H9 (cell line): ENCODE measurements at regions not wholly inside any gene's neighbourhood (a gene's known extent, or its start where the extent isn't known, plus 50 kb on each side); places are given as distances from the start of the nearest gene placed in this dataset.

Source experiments
- DNase-seq: peaks from one replicate; pipeline ENCODE4 v3.0.0-alpha.2; 2017
- H2AFZ ChIP-seq: one replicate; pipeline ENCODE4 v1.6.1; 2013; ENCODE audit warnings: mild to moderate bottlenecking, low read length, control low read depth, moderate library complexity
- H2AK5ac ChIP-seq: 2 replicates; pipeline ENCODE4 v1.6.1; 2013; ENCODE audit warnings: low read length, control low read depth, mixed read lengths; ENCODE audit not compliant: insufficient read length
- H2BK120ac ChIP-seq: one replicate; pipeline ENCODE4 v1.6.1; 2013; ENCODE audit warnings: low read depth, mild to moderate bottlenecking, low read length, control low read depth, inconsistent platforms; ENCODE audit not compliant: poor library complexity, severe bottlenecking
- H2BK12ac ChIP-seq: 2 replicates; pipeline ENCODE4 v1.6.1; 2013; ENCODE audit warnings: low read length, control low read depth, mixed read lengths, low read depth; ENCODE audit not compliant: insufficient read length
- H2BK15ac ChIP-seq: 2 replicates; pipeline ENCODE4 v1.6.1; 2013; ENCODE audit warnings: low read depth, low read length, control low read depth
- H2BK20ac ChIP-seq: one replicate; pipeline ENCODE4 v1.6.1; 2013; ENCODE audit warnings: low read depth, mild to moderate bottlenecking, low read length, control low read depth, inconsistent platforms; ENCODE audit not compliant: poor library complexity, severe bottlenecking
- H2BK5ac ChIP-seq: 2 replicates; pipeline ENCODE4 v1.6.1; 2013; ENCODE audit warnings: low read length, control low read depth, mixed read lengths; ENCODE audit not compliant: insufficient read length
- H3K14ac ChIP-seq: 2 replicates; pipeline ENCODE4 v1.6.1; 2013; ENCODE audit warnings: low read length, control low read depth; ENCODE audit not compliant: insufficient read depth
- H3K18ac ChIP-seq: 2 replicates; pipeline ENCODE4 v1.6.1; 2013; ENCODE audit warnings: low read depth, mild to moderate bottlenecking, mixed read lengths, low read length, control low read depth; ENCODE audit not compliant: insufficient read length
- H3K23ac ChIP-seq: 2 replicates; pipeline ENCODE4 v1.6.1; 2013; ENCODE audit warnings: low read length, control low read depth, mixed read lengths, low read depth; ENCODE audit not compliant: insufficient read length
- H3K23me2 ChIP-seq: 2 replicates; pipeline ENCODE4 v1.6.1; 2013; ENCODE audit warnings: low read depth, mild to moderate bottlenecking, mixed read lengths, low read length, control low read depth; ENCODE audit not compliant: insufficient read length, poor library complexity, severe bottlenecking
- H3K27ac ChIP-seq: 2 replicates; pipeline ENCODE4 v1.5.1; 2013; ENCODE audit warnings: low read length, control low read depth, mixed read lengths, low read depth; ENCODE audit not compliant: insufficient read length
- H3K27me3 ChIP-seq: 2 replicates; pipeline ENCODE4 v1.6.1; 2013; ENCODE audit warnings: low read length, control low read depth, inconsistent platforms; ENCODE audit not compliant: insufficient read depth
- H3K4ac ChIP-seq: 2 replicates; pipeline ENCODE4 v1.6.1; 2013; ENCODE audit warnings: low read depth, mild to moderate bottlenecking, control low read depth, inconsistent platforms, low read length, moderate library complexity
- H3K4me1 ChIP-seq: 2 replicates; pipeline ENCODE4 v1.6.1; 2013; ENCODE audit warnings: low read length, control low read depth, inconsistent platforms; ENCODE audit not compliant: insufficient read depth
- H3K4me2 ChIP-seq: 2 replicates; pipeline ENCODE4 v1.6.1; 2013; ENCODE audit warnings: low read length, control low read depth, mixed read lengths; ENCODE audit not compliant: insufficient read length, insufficient read depth
- H3K56ac ChIP-seq: 2 replicates; pipeline ENCODE4 v1.6.1; 2013; ENCODE audit warnings: low read depth, mild to moderate bottlenecking, mixed read lengths, low read length, control low read depth; ENCODE audit not compliant: insufficient read length
- H3K79me1 ChIP-seq: 2 replicates; pipeline ENCODE4 v1.6.1; 2013; ENCODE audit warnings: low read depth, mild to moderate bottlenecking, moderate library complexity, low read length, control low read depth, inconsistent platforms; ENCODE audit not compliant: insufficient read depth, poor library complexity, severe bottlenecking
- H3K79me2 ChIP-seq: 2 replicates; pipeline ENCODE4 v1.6.1; 2013; ENCODE audit warnings: low read length, control low read depth, inconsistent platforms; ENCODE audit not compliant: insufficient read depth
- H3K9ac ChIP-seq: 2 replicates; pipeline ENCODE4 v1.6.1; 2013; ENCODE audit warnings: low read length, control low read depth, mixed read lengths; ENCODE audit not compliant: insufficient read length; ENCODE audit errors: extremely low read depth
- H3K9me3 ChIP-seq: one replicate; pipeline ENCODE4 v1.6.1; 2013; ENCODE audit warnings: low read depth, low read length, inconsistent platforms; ENCODE audit not compliant: control insufficient read depth
- H3T11ph ChIP-seq: one replicate; pipeline ENCODE4 v1.6.1; 2013; ENCODE audit warnings: mild to moderate bottlenecking, low read length, control low read depth, inconsistent platforms
- H4K20me1 ChIP-seq: one replicate; pipeline ENCODE4 v1.6.1; 2013; ENCODE audit not compliant: control insufficient read depth, insufficient read length, insufficient read depth
- H4K5ac ChIP-seq: 2 replicates; pipeline ENCODE4 v1.6.1; 2013; ENCODE audit warnings: low read depth, mild to moderate bottlenecking, mixed read lengths, low read length, control low read depth; ENCODE audit not compliant: insufficient read length
- H4K8ac ChIP-seq: replicated peaks from 2 replicates; pipeline ENCODE4 v1.6.1; 2013; ENCODE audit warnings: low read length, control low read depth, mixed read lengths, low read depth; ENCODE audit not compliant: insufficient read length
- H4K91ac ChIP-seq: 2 replicates; pipeline ENCODE4 v1.6.1; 2013; ENCODE audit warnings: low read depth, mild to moderate bottlenecking, moderate library complexity, mixed read lengths, low read length, control low read depth; ENCODE audit not compliant: insufficient read length
- H3K27ac Mint-ChIP-seq, 3 experiments: 2 replicates in 2 of 3; 3 replicates in 1 of 3; pipeline ENCODE4 v1.8.0; 2020 to 2021; ENCODE audit warnings: mixed read lengths in 3 of 3, mild to moderate bottlenecking in 1 of 3, moderate library complexity in 1 of 3
- H3K27me3 Mint-ChIP-seq: 2 replicates; pipeline ENCODE4 v1.8.0; 2021; ENCODE audit warnings: low read depth, mild to moderate bottlenecking, moderate library complexity, mixed read lengths
- H3K36me3 Mint-ChIP-seq, 3 experiments: 2 replicates in 2 of 3; 3 replicates in 1 of 3; pipeline ENCODE4 v1.8.0; 2020 to 2021; ENCODE audit warnings: low read depth in 3 of 3, mixed read lengths in 3 of 3; ENCODE audit not compliant: insufficient read depth in 1 of 3
- H3K4me1 Mint-ChIP-seq, 2 experiments: 2 replicates each; pipeline ENCODE4 v1.8.0; 2020; ENCODE audit warnings: mixed read lengths in 2 of 2
- H3K4me3 Mint-ChIP-seq, 2 experiments: 2 replicates in 1 of 2; 3 replicates in 1 of 2; pipeline ENCODE4 v1.8.0; 2020 to 2021; ENCODE audit warnings: mild to moderate bottlenecking in 2 of 2, mixed read lengths in 2 of 2, moderate library complexity in 1 of 2
- H3K9me3 Mint-ChIP-seq, 2 experiments: 2 replicates in 1 of 2; 3 replicates in 1 of 2; pipeline ENCODE4 v1.8.0; 2020; ENCODE audit warnings: mild to moderate bottlenecking in 2 of 2, mixed read lengths in 2 of 2, moderate library complexity in 1 of 2
- CTCF ChIP-seq: fragments of 200-600 bp; sonication (generic); conservative IDR thresholded peaks from 3 replicates; pipeline ENCODE4 v1.8.0; 2021; ENCODE audit warnings: antibody characterized with exemption, mild to moderate bottlenecking
- WGBS: extraction: QIAGEN DNeasy Blood & Tissue Kit; methylation state at CpG from one replicate; pipeline ENCODE4 v1.1.7; 2013; ENCODE audit warnings: missing lambda C conversion rate, low lambda C conversion rate, mixed read lengths; ENCODE audit not compliant: insufficient read length; ENCODE audit errors: extremely low coverage; 5-methylcytosine and 5-hydroxymethylcytosine counted together

GRCh38 chr7:22566176-22566575 lies 66.2 kb upstream of the STEAP1B start:
- no peak overlapping the region for H2BK12ac ChIP-seq
- H2AFZ ChIP-seq, result no peak overlapping the region
- H3K27ac ChIP-seq, result no peak overlapping the region
- H3K4me1 ChIP-seq, result peaks cover 20% of the 10 kb centered on the region
- no peak overlapping the region for H3T11ph ChIP-seq
- H4K91ac ChIP-seq, result no peak overlapping the region
- Mint-ChIP-seq H3K9me3 (no peaks in the 10 kb centered on the region), H3K36me3 (no peaks in the 10 kb centered on the region), H3K4me3 (no peak overlapping the region; a peak in 1 of 5 replicates), H3K27me3 (no peaks in the 10 kb centered on the region), H3K4me1 (peaks cover 45 to 48% of the 10 kb centered on the region in 2 experiments), H3K27ac (0 out of 7 replicates have a peak overlapping the region, but pooled peaks of 1 of the 3 experiments have one; percentile 46)
- no peaks in the 10 kb centered on the region for H3K27me3 ChIP-seq
- no peak overlapping the region for H2BK120ac ChIP-seq
- no peaks in the 10 kb centered on the region for H4K20me1 ChIP-seq
- no peak overlapping the region for H2AK5ac ChIP-seq
- H3K79me2 ChIP-seq, result no peaks in the 10 kb centered on the region
- no peak overlapping the region for H3K56ac ChIP-seq
- WGBS, result no CpG with 5 or more reads among the region's 4 CpGs
- H3K79me1 ChIP-seq, result no peaks in the 10 kb centered on the region
- no peak overlapping the region for H3K4ac ChIP-seq
- H4K8ac ChIP-seq, result no peak overlapping the region
- no peak overlapping the region for H3K23ac ChIP-seq
- no peak for TF ChIP-seq CTCF
- H3K4me2 ChIP-seq, result no peak overlapping the region
- no peak overlapping the region for H2BK5ac ChIP-seq
- no peak for DNase-seq
- H2BK20ac ChIP-seq, result no peak overlapping the region
- no peak overlapping the region for H2BK15ac ChIP-seq
- no peak overlapping the region for H4K5ac ChIP-seq
- no peaks in the 10 kb centered on the region for H3K23me2 ChIP-seq
- H3K14ac ChIP-seq, result no peak overlapping the region
- H3K9me3 ChIP-seq, result no peaks in the 10 kb centered on the region
- no peak overlapping the region for H3K18ac ChIP-seq
- no peak overlapping the region for H3K9ac ChIP-seq
